Liver (tissue), 3 donors: ENCODE measurements at regions not wholly inside any gene's neighbourhood (a gene's known extent, or its start where the extent isn't known, plus 50 kb on each side); places are given as distances from the start of the nearest gene placed in this dataset.

ENCODE experiments used
- CTCF ChIP-seq: fragments of 150-350 bp; IDR thresholded peaks from 2 replicates; pipeline ENCODE4 v1.5.1; 2017; ENCODE audit warnings: improper control_type of control experiment, low read depth, low read length; ENCODE audit not compliant: missing input control
- GABPA ChIP-seq, 2 donors: IDR thresholded peaks in 1 of 2; conservative IDR thresholded peaks in 1 of 2; 2 replicates each; pipeline ENCODE4 v1.6.1; 2016; ENCODE audit warnings: antibody characterized with exemption in 2 of 2, mild to moderate bottlenecking in 1 of 2, moderate library complexity in 1 of 2
- HNF4A ChIP-seq, 2 donors: conservative IDR thresholded peaks; 2 replicates each; pipeline ENCODE4 v1.6.1; 2016; ENCODE audit warnings: antibody characterized with exemption in 2 of 2, mild to moderate bottlenecking in 2 of 2
- JUND ChIP-seq, 2 donors: IDR thresholded peaks; 2 replicates each; pipeline ENCODE4 v1.6.1; 2016; ENCODE audit warnings: antibody characterized with exemption in 2 of 2
- RXRA ChIP-seq, 2 donors: IDR thresholded peaks; 2 replicates each; pipeline ENCODE4 v1.6.1; 2017 to 2018; ENCODE audit warnings: antibody characterized with exemption in 2 of 2, mild to moderate bottlenecking in 1 of 2
- YY1 ChIP-seq: IDR thresholded peaks from 2 replicates; pipeline ENCODE4 v1.6.1; 2016; ENCODE audit warnings: antibody characterized with exemption, mild to moderate bottlenecking
- ZBTB33 ChIP-seq: IDR thresholded peaks from 2 replicates; pipeline ENCODE4 v1.6.1; 2016; ENCODE audit warnings: antibody characterized with exemption
- donor health status: healthy.
- donor health status: healthy.

- TF ChIP-seq GABPA (IDR thresholded peaks at IDR 0.05 in 1 of 2, conservative IDR thresholded peaks at IDR 0.05 in 1 of 2) (no peak), HNF4A (conservative IDR thresholded peaks at IDR 0.05) (no peak), CTCF (no peak), RXRA (IDR thresholded peaks at IDR 0.05) (no peak), JUND (IDR thresholded peaks at IDR 0.05) (no peak), ZBTB33 (no peak), YY1 (no peak)
These were observed 316.1 kb upstream of the FANCL start for GRCh38 chr2:58557176-58557575.
